IMR-90 (cell line): ENCODE measurements at regions not wholly inside any gene's neighbourhood (a gene's known extent, or its start where the extent isn't known, plus 50 kb on each side); places are given as distances from the start of the nearest gene placed in this dataset.

Experiments used
- ATAC-seq: fragments of 200-7000 bp; cut with Tn5 transposase; 2 replicates; pipeline ENCODE4 v1.9.1; 2020; ENCODE audit warnings: low read depth, mild to moderate bottlenecking, moderate library complexity
- BruUV-seq: library from RNA; stranded (reverse); fragments of 400-500 nt; replicated peaks from 2 replicates; lab custom pipeline; 2021; lab: Mats Ljungman, UMichigan
- CTCF ChIA-PET: fragments of 300-600 bp; formaldehyde crosslinking; extraction: SDS; loops from one replicate; lab custom pipeline; 2021; ENCODE audit warnings: antibody characterized with exemption; lab: Yijun Ruan, JAX
- POLR2A ChIA-PET: fragments of 300-600 bp; sonication (Branson Sonifier 250); formaldehyde crosslinking; loops from one replicate; lab custom pipeline; 2022; ENCODE audit warnings: antibody characterized with exemption; ENCODE audit not compliant: unreplicated experiment; lab: Charles Lee
- DNase-seq: peaks from one replicate; pipeline ENCODE4 v3.0.0; 2013
- H2AFZ ChIP-seq: replicated peaks from 2 replicates; pipeline ENCODE3; 2013; ENCODE audit warnings: low read length, mild to moderate bottlenecking; ENCODE audit not compliant: poor library complexity
- H2AK5ac ChIP-seq: 2 replicates; pipeline ENCODE4 v1.6.1; 2013; ENCODE audit warnings: low read depth, low read length, inconsistent platforms
- H2AK9ac ChIP-seq: replicated peaks from 2 replicates; pipeline ENCODE3; 2013; ENCODE audit warnings: mild to moderate bottlenecking, low read depth, low read length, moderate library complexity; ENCODE audit not compliant: poor library complexity
- H2BK120ac ChIP-seq: 2 replicates; pipeline ENCODE4 v1.6.1; 2013; ENCODE audit warnings: low read depth, low read length, inconsistent platforms
- H2BK15ac ChIP-seq: 3 replicates; pipeline ENCODE4 v1.6.1; 2013; ENCODE audit warnings: low read depth, low read length, inconsistent platforms
- H2BK20ac ChIP-seq: 2 replicates; pipeline ENCODE4 v1.6.1; 2013; ENCODE audit warnings: low read depth, mild to moderate bottlenecking, inconsistent platforms, low read length, moderate library complexity
- H2BK5ac ChIP-seq: 2 replicates; pipeline ENCODE4 v1.6.1; 2013; ENCODE audit warnings: mild to moderate bottlenecking, low read depth, low read length, inconsistent platforms; ENCODE audit not compliant: poor library complexity, severe bottlenecking
- H3K14ac ChIP-seq: replicated peaks from 2 replicates; pipeline ENCODE4 v1.6.1; 2013; ENCODE audit warnings: low read depth, low read length, inconsistent platforms
- H3K18ac ChIP-seq: 2 replicates; pipeline ENCODE4 v1.6.1; 2013; ENCODE audit warnings: low read depth, low read length, control low read depth
- H3K23ac ChIP-seq: 2 replicates; pipeline ENCODE4 v1.6.1; 2013; ENCODE audit warnings: low read depth, low read length, inconsistent platforms
- H3K27ac ChIP-seq: 2 replicates; pipeline ENCODE4 v1.5.1; 2013; ENCODE audit warnings: mild to moderate bottlenecking, control low read depth, low read length; ENCODE audit not compliant: insufficient read depth
- H3K27me3 ChIP-seq: 2 replicates; pipeline ENCODE4 v1.6.1; 2013; ENCODE audit warnings: low read length; ENCODE audit not compliant: control insufficient read depth, insufficient read depth
- H3K36me3 ChIP-seq: 2 replicates; pipeline ENCODE4 v1.6.1; 2013; ENCODE audit warnings: low read length, mixed read lengths; ENCODE audit not compliant: control insufficient read depth, insufficient read depth
- H3K4ac ChIP-seq: 2 replicates; pipeline ENCODE4 v1.6.1; 2013; ENCODE audit warnings: low read depth, low read length, inconsistent platforms
- H3K4me1 ChIP-seq: 2 replicates; pipeline ENCODE4 v1.6.1; 2013; ENCODE audit warnings: low read length, mixed read lengths; ENCODE audit not compliant: control insufficient read depth, insufficient read depth
- H3K4me2 ChIP-seq: 2 replicates; pipeline ENCODE4 v1.6.1; 2013; ENCODE audit warnings: low read depth, mild to moderate bottlenecking, control low read depth, low read length, moderate library complexity
- H3K4me3 ChIP-seq: 2 replicates; pipeline ENCODE4 v1.5.1; 2013; ENCODE audit warnings: low read depth, mild to moderate bottlenecking, control low read depth, low read length, moderate library complexity; ENCODE audit not compliant: insufficient read depth
- H3K56ac ChIP-seq: 2 replicates; pipeline ENCODE4 v1.6.1; 2013; ENCODE audit warnings: low read length, inconsistent platforms; ENCODE audit not compliant: insufficient read depth; ENCODE audit errors: extremely low read depth
- H3K79me1 ChIP-seq, 2 experiments: 2 replicates each; pipeline ENCODE4 v1.6.1; 2013; ENCODE audit warnings: low read length in 2 of 2, inconsistent platforms in 1 of 2, low read depth in 1 of 2
- H3K9ac ChIP-seq: 2 replicates; pipeline ENCODE4 v1.6.1; 2013; ENCODE audit warnings: low read depth, low read length, control low read depth
- H3K9me1 ChIP-seq: 2 replicates; pipeline ENCODE4 v1.6.1; 2013; ENCODE audit warnings: low read length, inconsistent platforms; ENCODE audit not compliant: insufficient read depth
- H3K9me3 ChIP-seq: 2 replicates; pipeline ENCODE4 v1.6.1; 2013; ENCODE audit warnings: low read length; ENCODE audit not compliant: control insufficient read depth, insufficient read depth
- H4K20me1 ChIP-seq: 2 replicates; pipeline ENCODE4 v1.6.1; 2013; ENCODE audit warnings: low read length, inconsistent platforms; ENCODE audit not compliant: insufficient read depth
- H4K5ac ChIP-seq: 2 replicates; pipeline ENCODE4 v1.6.1; 2013; ENCODE audit warnings: mild to moderate bottlenecking, low read depth, low read length, control low read depth
- H4K8ac ChIP-seq, 2 experiments: 2 replicates each; pipeline ENCODE4 v1.6.1; 2013; ENCODE audit warnings: low read depth in 2 of 2, low read length in 2 of 2, control low read depth in 1 of 2, inconsistent platforms in 1 of 2
- H4K91ac ChIP-seq: 2 replicates; pipeline ENCODE4 v1.6.1; 2013; ENCODE audit warnings: low read depth, low read length, inconsistent platforms; ENCODE audit not compliant: insufficient read depth
- BHLHE40 ChIP-seq: fragments of 150-350 bp; IDR thresholded peaks from 2 replicates; pipeline ENCODE4 v1.6.1; 2016; ENCODE audit warnings: mild to moderate bottlenecking, low read depth, low read length
- CEBPB ChIP-seq: IDR thresholded peaks from 2 replicates; pipeline ENCODE4 v1.6.1; 2012; ENCODE audit warnings: low read depth, low read length, improper control_type of control experiment
- CHD1 ChIP-seq: IDR thresholded peaks from 2 replicates; pipeline ENCODE4 v1.6.1; 2012; ENCODE audit warnings: low read depth, low read length, improper control_type of control experiment
- ELK1 ChIP-seq: fragments of 150-350 bp; IDR thresholded peaks from 2 replicates; pipeline ENCODE4 v1.6.1; 2016; ENCODE audit warnings: low read depth, mild to moderate bottlenecking, low read length, moderate library complexity, borderline replicate concordance
- FOS ChIP-seq: fragments of 150-350 bp; IDR thresholded peaks from 2 replicates; pipeline ENCODE4 v1.6.1; 2016; ENCODE audit warnings: low read depth, low read length
- MAFK ChIP-seq: IDR thresholded peaks from 2 replicates; pipeline ENCODE4 v1.6.1; 2012; ENCODE audit warnings: low read depth, low read length, improper control_type of control experiment
- MAZ ChIP-seq: IDR thresholded peaks from 2 replicates; pipeline ENCODE4 v1.6.1; 2012; ENCODE audit warnings: low read depth, mild to moderate bottlenecking, low read length, improper control_type of control experiment, moderate library complexity, borderline replicate concordance
- MXI1 ChIP-seq: IDR thresholded peaks from 2 replicates; pipeline ENCODE4 v1.6.1; 2012; ENCODE audit warnings: low read depth, mild to moderate bottlenecking, low read length, moderate library complexity, borderline replicate concordance
- NFE2L2 ChIP-seq: fragments of 150-350 bp; IDR thresholded peaks from 2 replicates; pipeline ENCODE4 v1.6.1; 2016; ENCODE audit warnings: low read depth, mild to moderate bottlenecking, low read length
- POLR2A ChIP-seq: IDR thresholded peaks from 2 replicates; pipeline ENCODE4 v1.6.1; 2012; ENCODE audit warnings: mild to moderate bottlenecking, low read depth, low read length
- RAD21 ChIP-seq: IDR thresholded peaks from 2 replicates; pipeline ENCODE4 v1.6.1; 2012; ENCODE audit warnings: low read length, improper control_type of control experiment
- RCOR1 ChIP-seq: IDR thresholded peaks from 2 replicates; pipeline ENCODE4 v1.6.1; 2012; ENCODE audit warnings: mild to moderate bottlenecking, low read length, improper control_type of control experiment; ENCODE audit not compliant: insufficient replicate concordance
- RFX5 ChIP-seq: IDR thresholded peaks from 2 replicates; pipeline ENCODE4 v1.8.0; 2012; ENCODE audit warnings: low read depth, mild to moderate bottlenecking, low read length, moderate library complexity
- SMC3 ChIP-seq: fragments of 150-350 bp; IDR thresholded peaks from 2 replicates; pipeline ENCODE4 v1.6.1; 2016; ENCODE audit warnings: low read depth, mild to moderate bottlenecking, antibody characterized with exemption, low read length, moderate library complexity
- WGBS, 2 experiments: methylation state at CpG; one replicate each; pipeline versions ENCODE4 v1.1.5 to v1.1.7; 2013; ENCODE audit warnings: missing lambda C conversion rate in 2 of 2; ENCODE audit not compliant: insufficient read length in 1 of 2; ENCODE audit errors: extremely low coverage in 2 of 2; 5-methylcytosine and 5-hydroxymethylcytosine counted together
- dilution Hi-C: fragments of 300-500 bp; cut with HindIII; formaldehyde crosslinking; loops from one replicate; pipeline ENCODE4 v1.14.3; 2018; ENCODE audit warnings: low sequenced_read_pairs; ENCODE audit not compliant: unreplicated experiment
- in situ Hi-C: fragments of 300-500 bp; cut with MboI; formaldehyde crosslinking; loops from 3 replicates; pipeline ENCODE4 v1.14.3; 2019; ENCODE audit warnings: low sequenced_read_pairs, inconsistent platforms, mixed read lengths
- intact Hi-C: fragments of 100-400 bp; cut with micrococcal nuclease; formaldehyde crosslinking; loops from 2 replicates; pipeline ENCODE4 v1.10.0; 2022
- TF ChIP-seq, protein P1 (sequence below): conservative IDR thresholded peaks from 2 replicates; pipeline ENCODE4 v1.5.1; 2012; ENCODE audit warnings: mild to moderate bottlenecking, low read depth, low read length, improper control_type of control experiment

DNA sequence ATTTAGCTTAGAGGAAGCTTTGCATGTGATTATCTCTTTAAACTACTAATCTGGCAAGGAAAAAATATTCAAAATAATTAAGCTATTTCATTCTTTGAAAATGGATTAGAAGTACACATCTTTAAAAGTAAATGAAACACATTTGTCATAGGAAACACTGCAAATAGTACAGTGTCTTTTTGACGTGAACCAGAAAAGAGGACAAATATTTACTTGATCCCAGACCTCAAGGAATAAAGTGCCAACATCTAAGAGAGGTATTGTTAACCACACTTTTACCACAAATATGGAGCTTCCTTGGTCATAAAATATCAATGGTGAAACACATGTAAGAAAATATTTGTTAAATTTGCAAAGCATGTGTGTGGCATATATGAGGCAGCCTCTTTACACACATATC is 159.9 kb downstream of the SNX7 start:
- in situ Hi-C loops = no loop called here

More for the DNA sequence above, 159.9 kb downstream of the SNX7 start:
- no peaks in the 10 kb centered on the region for H3K9me1 ChIP-seq
- no peaks in the 10 kb centered on the region for H3K4me1 ChIP-seq
- no peak overlapping the region for H2AFZ ChIP-seq
- intact Hi-C loops = no loop called here
- H3K18ac ChIP-seq = no peak overlapping the region
- H3K9ac ChIP-seq = no peak overlapping the region
- no peaks in the 10 kb centered on the region for H3K79me1 ChIP-seq
- no peak overlapping the region for H3K56ac ChIP-seq
- H3K9me3 ChIP-seq = no peaks in the 10 kb centered on the region
- no peak overlapping the region for H3K14ac ChIP-seq
- H3K4me2 ChIP-seq = no peak overlapping the region
- H4K91ac ChIP-seq = no peak overlapping the region
- H3K23ac ChIP-seq = no peak overlapping the region
- H2BK120ac ChIP-seq = no peak overlapping the region
- no peak overlapping the region for H3K4ac ChIP-seq
- no peak overlapping the region for H3K27ac ChIP-seq
- ATAC-seq (no peak), DNase-seq (no peak)
- no peak overlapping the region for H2BK5ac ChIP-seq
- H4K20me1 ChIP-seq = no peaks in the 10 kb centered on the region
- no peak overlapping the region for H3K4me3 ChIP-seq
- no peak overlapping the region for H2AK5ac ChIP-seq
- no TSS peak for BruUV-seq
- H2BK15ac ChIP-seq = no peak overlapping the region
- no peak overlapping the region for H4K5ac ChIP-seq
- H3K36me3 ChIP-seq = no peaks in the 10 kb centered on the region
- CTCF ChIA-PET = no interaction called here
- H3K27me3 ChIP-seq = no peaks in the 10 kb centered on the region
- H4K8ac ChIP-seq = no peak overlapping the region
- WGBS, 2 experiments = no CpG with 5 or more reads among the region's 1 CpG
- H2AK9ac ChIP-seq = no peak overlapping the region
- no peak for TF ChIP-seq SMC3
- no peak for TF ChIP-seq POLR2A
- no peak for TF ChIP-seq MXI1
- no peak for TF ChIP-seq RCOR1
- no peak for TF ChIP-seq FOS
- no peak for TF ChIP-seq CHD1
- TF ChIP-seq, protein P1, sequence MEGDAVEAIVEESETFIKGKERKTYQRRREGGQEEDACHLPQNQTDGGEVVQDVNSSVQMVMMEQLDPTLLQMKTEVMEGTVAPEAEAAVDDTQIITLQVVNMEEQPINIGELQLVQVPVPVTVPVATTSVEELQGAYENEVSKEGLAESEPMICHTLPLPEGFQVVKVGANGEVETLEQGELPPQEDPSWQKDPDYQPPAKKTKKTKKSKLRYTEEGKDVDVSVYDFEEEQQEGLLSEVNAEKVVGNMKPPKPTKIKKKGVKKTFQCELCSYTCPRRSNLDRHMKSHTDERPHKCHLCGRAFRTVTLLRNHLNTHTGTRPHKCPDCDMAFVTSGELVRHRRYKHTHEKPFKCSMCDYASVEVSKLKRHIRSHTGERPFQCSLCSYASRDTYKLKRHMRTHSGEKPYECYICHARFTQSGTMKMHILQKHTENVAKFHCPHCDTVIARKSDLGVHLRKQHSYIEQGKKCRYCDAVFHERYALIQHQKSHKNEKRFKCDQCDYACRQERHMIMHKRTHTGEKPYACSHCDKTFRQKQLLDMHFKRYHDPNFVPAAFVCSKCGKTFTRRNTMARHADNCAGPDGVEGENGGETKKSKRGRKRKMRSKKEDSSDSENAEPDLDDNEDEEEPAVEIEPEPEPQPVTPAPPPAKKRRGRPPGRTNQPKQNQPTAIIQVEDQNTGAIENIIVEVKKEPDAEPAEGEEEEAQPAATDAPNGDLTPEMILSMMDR = no peak
- no peak for TF ChIP-seq CEBPB
- TF ChIP-seq ELK1 = no peak
- no peak for TF ChIP-seq RFX5
- TF ChIP-seq MAZ = no peak
- no peak for TF ChIP-seq BHLHE40
- no peak for TF ChIP-seq RAD21
- TF ChIP-seq MAFK = no peak
- TF ChIP-seq NFE2L2 = no peak
- dilution Hi-C loops = no loop called here
- POLR2A ChIA-PET = no interaction called here
- H2BK20ac ChIP-seq = no peak overlapping the region
